ENCODE measurements at regions not wholly inside any gene's neighbourhood (a gene's known extent, or its start where the extent isn't known, plus 50 kb on each side); places are given as distances from the start of the nearest gene placed in this dataset.
A peak's percentile ranks its signal among the peaks of the same experiment; 100 is the strongest.

- Histone ChIP-seq H3K9me3 (replicated peaks; ENCODE audit: control insufficient read depth, insufficient read depth, low read depth, low read length) (no peaks in the 10 kb centered on the region), H3K4me3 (no peak overlapping the region), H3K9ac (ENCODE audit: insufficient read depth in 1 of 2, low read depth in 2 of 2, low read length in 2 of 2) (no peak overlapping the region), H3K27me3 (ENCODE audit: control insufficient read depth in 2 of 2, insufficient read depth in 2 of 2, low read length in 2 of 2) (no peaks in the 10 kb centered on the region), H3K27ac (ENCODE audit: extremely low read depth, low read depth, low read length) (no peak overlapping the region), H3K79me2 (ENCODE audit: control insufficient read depth, insufficient read depth, low read length) (no peaks in the 10 kb centered on the region), H2AFZ (ENCODE audit: low read depth, low read length) (no peak overlapping the region), H3K4me1 (replicated peaks in 1 of 2; ENCODE audit: control insufficient read depth in 2 of 2, insufficient read depth in 2 of 2, low read length in 2 of 2) (no peaks in the 10 kb centered on the region), H3K4me2 (ENCODE audit: insufficient read depth, low read length) (no peak overlapping the region), H3K9me1 (ENCODE audit: control insufficient read depth, insufficient read depth, low read length) (no peaks in the 10 kb centered on the region), H3K36me3 (ENCODE audit: control insufficient read depth, insufficient read depth, low read length) (no peaks in the 10 kb centered on the region), H4K20me1 (replicated peaks; ENCODE audit: control insufficient read depth, insufficient read depth, low read length) (no peaks in the 10 kb centered on the region)
- ATAC-seq (no peak), DNase-seq (ENCODE audit: extremely low read depth in 1 of 4, low spot score in 3 of 4) (peak in 1 of 4 experiments; percentile 6), FAIRE-seq (no peak)
- in situ Hi-C loops (cut with MboI) (no loop called here), intact Hi-C loops (cut with micrococcal nuclease) (no loop called here)
- BruUV-seq (replicated peaks): no TSS peak
- ChIA-PET CTCF (ENCODE audit: low intra/inter-chr PET ratio) (no interaction called here), POLR2A (no interaction called here)
- TF ChIP-seq CEBPB (tag; IDR thresholded peaks at IDR 0.05) (peak; percentile 34; the same call in 1 of the 2 replicates), NCOA4 (IDR thresholded peaks at IDR 0.05; ENCODE audit: partially characterized antibody) (no peak), MEF2A (IDR thresholded peaks at IDR 0.05; ENCODE audit: control insufficient read depth, low read depth, low read length) (no peak), CTCFL (IDR thresholded peaks at IDR 0.05; ENCODE audit: borderline replicate concordance, insufficient read depth, low read depth, low read length, poor library complexity, severe bottlenecking) (no peak), E2F1 (CRISPR knock-in tag; IDR thresholded peaks at IDR 0.05) (no peak), CTCF (IDR thresholded peaks at IDR 0.05 in 2 of 3, conservative IDR thresholded peaks at IDR 0.05 in 1 of 3; ENCODE audit: insufficient read depth in 2 of 3, low read depth in 1 of 3, low read length in 3 of 3) (peak in 1 of 3 experiments; percentile 9; a peak in 1 of 6 replicates), RAD21 (CRISPR knock-in tag; conservative IDR thresholded peaks at IDR 0.05 in 1 of 2, IDR thresholded peaks at IDR 0.05 in 1 of 2) (peak in 1 of 2 experiments; percentile 40; a peak in 2 of 4 replicates), CBX1 (IDR thresholded peaks at IDR 0.05; ENCODE audit: low read depth) (no peak)
These were observed 207.9 kb upstream of the FAM241A start for GRCh38 chr4:111937368-111937767.
